Sigmoid colon (tissue), 6 donors: ENCODE measurements at regions not wholly inside any gene's neighbourhood (a gene's known extent, or its start where the extent isn't known, plus 50 kb on each side); places are given as distances from the start of the nearest gene placed in this dataset.
A peak's percentile ranks its signal among the peaks of the same experiment; 100 is the strongest.

ENCODE experiments used
- DNase-seq: peaks from one replicate; pipeline ENCODE4 v3.0.0-alpha.2; 2019
- H3K27ac ChIP-seq, 4 donors: fragments of 200-600 bp; sonication (generic); one replicate each; pipeline ENCODE4 v1.5.1; 2016 to 2019; ENCODE audit warnings: mild to moderate bottlenecking in 1 of 4
- H3K27me3 ChIP-seq, 3 donors: fragments of 200-600 bp; sonication (generic); one replicate each; pipeline ENCODE4 v1.5.1; 2019; ENCODE audit warnings: mild to moderate bottlenecking in 1 of 3
- H3K36me3 ChIP-seq, 4 donors: fragments of 200-600 bp; sonication (generic); one replicate each; pipeline ENCODE4 v1.5.1; 2016 to 2019
- H3K4me1 ChIP-seq, 4 donors: fragments of 200-600 bp; sonication (generic); one replicate each; pipeline ENCODE4 v1.5.1; 2017 to 2019
- H3K4me3 ChIP-seq, 4 donors: fragments of 200-600 bp; sonication (generic); one replicate each; pipeline ENCODE4 v1.5.1; 2017 to 2019; ENCODE audit warnings: mild to moderate bottlenecking in 2 of 4, moderate library complexity in 1 of 4
- H3K9me3 ChIP-seq, 4 donors: fragments of 200-600 bp in 3 of 4; sonication (generic) in 3 of 4; one replicate each; pipeline versions ENCODE4 v1.5.1 to v1.6.1; 2013 to 2019
- EP300 ChIP-seq, 4 donors: sonication (generic); formaldehyde crosslinking; IDR thresholded peaks; one replicate each; pipeline ENCODE4 v1.6.1; 2017; ENCODE audit warnings: antibody characterized with exemption in 4 of 4
- POLR2A ChIP-seq, 2 donors: fragments of 450-650 bp; IDR thresholded peaks; one replicate each; pipeline ENCODE4 v1.6.1; 2016; ENCODE audit warnings: antibody characterized with exemption in 2 of 2, mild to moderate bottlenecking in 2 of 2, moderate library complexity in 2 of 2
- POLR2AphosphoS5 ChIP-seq, 4 donors: sonication (generic); formaldehyde crosslinking; IDR thresholded peaks; one replicate each; pipeline ENCODE4 v1.6.1; 2017; ENCODE audit warnings: antibody characterized with exemption in 4 of 4
- WGBS, 2 donors: extraction: QIAGEN DNeasy Blood & Tissue Kit; methylation state at CpG; one replicate each; pipeline ENCODE4 v1.1.7; 2013; 5-methylcytosine and 5-hydroxymethylcytosine counted together
- intact Hi-C: fragments of 100-400 bp; cut with DNase I; formaldehyde crosslinking; loops from one replicate; pipeline ENCODE4 v1.15.1; 2023
- TF ChIP-seq, protein P1 (sequence below), 4 experiments: fragments of 450-650 bp in 3 of 4; fragments of 200-600 bp in 1 of 4; IDR thresholded peaks; one replicate each; pipeline ENCODE4 v1.5.1; 2016 to 2019; ENCODE audit warnings: antibody characterized with exemption in 4 of 4, mild to moderate bottlenecking in 3 of 4, moderate library complexity in 2 of 4
- donor health status: healthy with polysubstance abuse.
- donor health status: healthy.

DNA sequence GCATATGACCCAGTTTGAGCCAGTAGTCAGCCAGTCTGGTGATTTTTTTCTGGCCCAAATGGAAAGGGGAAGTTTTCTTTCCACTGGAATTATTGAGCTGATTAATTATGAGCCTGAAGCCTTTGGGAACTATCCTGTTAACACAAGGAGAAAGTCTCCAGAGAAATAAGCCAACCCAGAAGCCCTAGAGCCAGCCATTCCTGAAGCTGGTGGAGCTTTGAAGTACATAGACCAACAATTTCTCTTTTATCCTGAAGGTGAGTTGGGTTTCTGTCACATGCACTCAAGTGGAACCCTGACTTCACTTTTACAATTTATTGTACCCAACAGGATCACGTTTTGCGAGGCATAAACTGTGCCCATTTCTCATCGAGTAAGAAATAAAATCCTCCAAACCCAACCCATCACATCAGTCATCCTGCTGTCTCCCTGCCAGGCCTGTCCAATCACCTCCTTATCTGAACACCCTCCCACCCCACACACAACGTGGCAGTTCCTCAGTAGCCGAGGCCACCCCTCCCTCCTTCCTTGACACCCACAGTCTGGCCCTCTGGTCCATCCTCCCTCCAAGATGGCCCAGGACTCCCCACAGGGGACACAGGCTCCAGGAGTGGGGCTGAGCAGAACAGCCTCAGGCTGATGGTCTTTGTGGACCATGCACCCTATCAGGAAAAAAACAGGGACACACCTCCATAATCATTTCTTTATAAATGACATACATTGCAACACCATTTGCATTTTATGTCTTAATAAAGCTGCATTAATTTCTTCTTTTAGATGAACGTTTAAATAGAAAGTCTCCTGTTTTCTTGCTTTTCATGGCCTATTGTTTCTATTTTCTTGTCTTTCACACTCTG, 55.7 kb upstream of the GATA2 start:
- no peak overlapping the region for H3K4me3 ChIP-seq
- WGBS, 2 donors: 60 to 61% methylated on average over 6 of the region's 6 CpGs
- H3K36me3 ChIP-seq: no peaks in the 10 kb centered on the region
- TF ChIP-seq, protein P1, sequence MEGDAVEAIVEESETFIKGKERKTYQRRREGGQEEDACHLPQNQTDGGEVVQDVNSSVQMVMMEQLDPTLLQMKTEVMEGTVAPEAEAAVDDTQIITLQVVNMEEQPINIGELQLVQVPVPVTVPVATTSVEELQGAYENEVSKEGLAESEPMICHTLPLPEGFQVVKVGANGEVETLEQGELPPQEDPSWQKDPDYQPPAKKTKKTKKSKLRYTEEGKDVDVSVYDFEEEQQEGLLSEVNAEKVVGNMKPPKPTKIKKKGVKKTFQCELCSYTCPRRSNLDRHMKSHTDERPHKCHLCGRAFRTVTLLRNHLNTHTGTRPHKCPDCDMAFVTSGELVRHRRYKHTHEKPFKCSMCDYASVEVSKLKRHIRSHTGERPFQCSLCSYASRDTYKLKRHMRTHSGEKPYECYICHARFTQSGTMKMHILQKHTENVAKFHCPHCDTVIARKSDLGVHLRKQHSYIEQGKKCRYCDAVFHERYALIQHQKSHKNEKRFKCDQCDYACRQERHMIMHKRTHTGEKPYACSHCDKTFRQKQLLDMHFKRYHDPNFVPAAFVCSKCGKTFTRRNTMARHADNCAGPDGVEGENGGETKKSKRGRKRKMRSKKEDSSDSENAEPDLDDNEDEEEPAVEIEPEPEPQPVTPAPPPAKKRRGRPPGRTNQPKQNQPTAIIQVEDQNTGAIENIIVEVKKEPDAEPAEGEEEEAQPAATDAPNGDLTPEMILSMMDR (IDR thresholded peaks at IDR 0.05): no peak
- TF ChIP-seq POLR2A (IDR thresholded peaks at IDR 0.05): no peak
- no peak for TF ChIP-seq EP300 (IDR thresholded peaks at IDR 0.05)
- no peak for TF ChIP-seq POLR2AphosphoS5 (IDR thresholded peaks at IDR 0.05)
- H3K27ac ChIP-seq: peak overlapping the region in 1 of 4 donors; percentile 46
- H3K4me1 ChIP-seq: no peaks in the 10 kb centered on the region
- peaks cover 0 to under 1% (median 0%) of the 10 kb centered on the region in 4 donors for H3K9me3 ChIP-seq
- no peak for DNase-seq
- H3K27me3 ChIP-seq: peaks cover 0 to 5% (median 0%) of the 10 kb centered on the region in 3 donors
- intact Hi-C loops: no loop called here

GRCh38 chr3:128548021-128548420, 55.0 kb upstream of the GATA2 start:
- no peaks in the 10 kb centered on the region for H3K36me3 ChIP-seq
- intact Hi-C loops: no loop called here
- peaks cover 0 to 5% (median 0%) of the 10 kb centered on the region in 3 donors for H3K27me3 ChIP-seq
- H3K27ac ChIP-seq: no peak overlapping the region
- no peaks in the 10 kb centered on the region for H3K4me1 ChIP-seq
- no peak for DNase-seq
- no peak for TF ChIP-seq EP300 (IDR thresholded peaks at IDR 0.05)
- TF ChIP-seq, protein P1 (IDR thresholded peaks at IDR 0.05): no peak
- TF ChIP-seq POLR2AphosphoS5 (IDR thresholded peaks at IDR 0.05): no peak
- no peak for TF ChIP-seq POLR2A (IDR thresholded peaks at IDR 0.05)
- H3K9me3 ChIP-seq: peaks cover 0 to 3% (median 0%) of the 10 kb centered on the region in 4 donors
- H3K4me3 ChIP-seq: no peak overlapping the region

DNA sequence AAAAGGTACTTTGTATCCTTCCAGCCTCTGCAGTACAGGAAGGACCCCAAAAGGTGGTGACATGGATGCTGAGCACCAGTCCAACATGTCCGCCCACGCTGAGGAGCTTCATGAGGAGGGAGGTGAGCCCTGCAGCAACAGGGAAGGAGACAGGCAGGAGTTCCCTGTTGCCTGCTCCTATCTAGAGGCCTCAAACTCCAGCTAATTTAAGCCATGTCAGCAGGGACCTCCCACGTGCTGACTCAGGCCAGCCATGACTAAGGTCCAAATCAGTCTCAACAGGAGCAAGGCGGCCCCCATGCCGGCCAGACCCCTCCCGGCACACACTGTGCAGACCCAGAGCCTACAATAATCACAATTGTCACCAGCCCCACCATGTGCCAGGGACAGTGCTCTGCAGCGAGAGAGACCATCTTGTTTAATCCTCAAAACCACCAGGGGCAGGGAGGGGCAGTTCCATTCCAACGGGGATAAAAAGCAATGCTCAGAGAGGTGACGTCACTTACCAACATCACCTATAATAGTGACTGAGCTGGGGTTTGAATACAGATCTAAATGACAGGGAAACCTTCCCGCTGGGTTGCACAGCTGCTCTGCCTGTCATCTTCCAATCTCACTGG, 54.5 kb upstream of the GATA2 start:
- Histone ChIP-seq H3K4me1 (no peaks in the 10 kb centered on the region), H3K27ac (no peak overlapping the region), H3K9me3 (peaks cover 0 to 3% (median 0%) of the 10 kb centered on the region in 4 donors), H3K36me3 (no peaks in the 10 kb centered on the region), H3K27me3 (peaks cover 0 to 2% (median 0%) of the 10 kb centered on the region in 3 donors), H3K4me3 (no peak overlapping the region)
- no peak for DNase-seq
- TF ChIP-seq POLR2AphosphoS5 (IDR thresholded peaks at IDR 0.05): no peak
- TF ChIP-seq, protein P1 (IDR thresholded peaks at IDR 0.05): no peak
- no peak for TF ChIP-seq EP300 (IDR thresholded peaks at IDR 0.05)
- no peak for TF ChIP-seq POLR2A (IDR thresholded peaks at IDR 0.05)
- intact Hi-C loops: no loop called here
- 71 to 83% methylated on average over 10 of the region's 10 CpGs for WGBS, 2 donors

GRCh38 chr3:128546646-128547045, 53.6 kb upstream of the GATA2 start:
- intact Hi-C loops: no loop called here
- no peak overlapping the region for H3K4me3 ChIP-seq
- H3K27me3 ChIP-seq: no peaks in the 10 kb centered on the region
- DNase-seq: no peak
- H3K9me3 ChIP-seq: peaks cover 0 to 3% (median 0%) of the 10 kb centered on the region in 4 donors
- WGBS, 2 donors: 39 to 70% methylated on average over 5 of the region's 5 CpGs
- no peaks in the 10 kb centered on the region for H3K4me1 ChIP-seq
- H3K27ac ChIP-seq: no peak overlapping the region
- TF ChIP-seq, protein P1 (IDR thresholded peaks at IDR 0.05): no peak
- no peak for TF ChIP-seq EP300 (IDR thresholded peaks at IDR 0.05)
- no peak for TF ChIP-seq POLR2AphosphoS5 (IDR thresholded peaks at IDR 0.05)
- TF ChIP-seq POLR2A (IDR thresholded peaks at IDR 0.05): no peak
- no peaks in the 10 kb centered on the region for H3K36me3 ChIP-seq
